Inflammatory macrophage treated with lipopolysaccharide for 1 hour (primary cell): ENCODE measurements at regions not wholly inside any gene's neighbourhood (a gene's known extent, or its start where the extent isn't known, plus 50 kb on each side); places are given as distances from the start of the nearest gene placed in this dataset.

Experiments used
- DNase-seq, 2 donors: peaks; one replicate each; pipeline ENCODE4 v3.0.0-alpha.2; 2020 to 2022

GRCh38 chr6:100266494-100267401 lies 198.0 kb downstream of the SIM1 start:
- DNase-seq, result no peak

GRCh38 chr6:100262086-100262485 lies 202.6 kb downstream of the SIM1 start:
- no peak for DNase-seq

GRCh38 chr6:100261486-100261885 lies 203.2 kb downstream of the SIM1 start:
- DNase-seq, result peak in 1 of 2 donors; percentile 24

- DNase-seq, result no peak
Measured at GRCh38 chr6:100260584-100260983, 204.1 kb downstream of the SIM1 start.

- DNase-seq, result no peak
Measured at GRCh38 chr6:100259865-100260264, 204.9 kb downstream of the SIM1 start.

- DNase-seq, result no peak
Measured at GRCh38 chr6:100258752-100259151, 206.0 kb downstream of the SIM1 start.

- DNase-seq, result peak in 1 of 2 donors; percentile 10
Measured at GRCh38 chr6:100257793-100258395, 206.8 kb downstream of the SIM1 start.

- no peak for DNase-seq
Measured at GRCh38 chr6:100255701-100256100, 209.0 kb downstream of the SIM1 start.

- DNase-seq, result no peak
Measured at GRCh38 chr6:100247123-100247522, 217.6 kb downstream of the SIM1 start.

GRCh38 chr6:100246206-100246605 lies 218.5 kb downstream of the SIM1 start:
- DNase-seq, result no peak

- DNase-seq, result no peak
Measured at GRCh38 chr6:100240798-100241197, 223.9 kb downstream of the SIM1 start.

GRCh38 chr6:100237821-100238220 lies 226.9 kb downstream of the SIM1 start:
- DNase-seq, result no peak

- DNase-seq, result no peak
Measured at GRCh38 chr6:100236389-100236788, 228.3 kb downstream of the SIM1 start.

GRCh38 chr6:100235631-100236030 lies 229.1 kb downstream of the SIM1 start:
- no peak for DNase-seq

GRCh38 chr6:100234625-100235024 lies 230.1 kb downstream of the SIM1 start:
- no peak for DNase-seq

GRCh38 chr6:100232781-100233573 lies 231.7 kb downstream of the SIM1 start:
- no peak for DNase-seq

- DNase-seq, result no peak
Measured at GRCh38 chr6:100230953-100231316, 233.8 kb downstream of the SIM1 start.

GRCh38 chr6:100230115-100230952 lies 234.4 kb downstream of the SIM1 start:
- DNase-seq, result no peak

GRCh38 chr6:100229512-100229911 lies 235.2 kb downstream of the SIM1 start:
- DNase-seq, result no peak

- peak; percentile 12 to 56 for DNase-seq
Measured at GRCh38 chr6:100228834-100229441, 234.9 kb upstream of the MCHR2 start.

- no peak for DNase-seq
Measured at GRCh38 chr6:100228437-100228833, 234.4 kb upstream of the MCHR2 start.

GRCh38 chr6:100226811-100227210 lies 232.8 kb upstream of the MCHR2 start:
- DNase-seq, result no peak
